ENCODE measurements at regions not wholly inside any gene's neighbourhood (a gene's known extent, or its start where the extent isn't known, plus 50 kb on each side); places are given as distances from the start of the nearest gene placed in this dataset.

- no peaks in the 10 kb centered on the region for H3K9me3 ChIP-seq (ENCODE audit: low read depth)
- Mint-ChIP-seq H3K36me3 (no peaks in the 10 kb centered on the region), H3K27ac (peak overlapping the region; percentile 46), H3K4me1 (peaks cover 15% of the 10 kb centered on the region), H3K9me3 (peaks cover 17% of the 10 kb centered on the region), H3K4me3 (no peak overlapping the region), H3K27me3 (ENCODE audit: insufficient read depth, low read depth) (peaks cover 8% of the 10 kb centered on the region)
- no peak overlapping the region for H2AFZ ChIP-seq (replicated peaks)
- H3K4me2 ChIP-seq, result no peak overlapping the region
- DNase-seq (ENCODE audit: low spot score), result no peak
- no peak overlapping the region for H3K27ac ChIP-seq
- no peaks in the 10 kb centered on the region for H4K20me1 ChIP-seq (ENCODE audit: low read depth)
- H3K36me3 ChIP-seq, result no peaks in the 10 kb centered on the region
- no peaks in the 10 kb centered on the region for H3K4me1 ChIP-seq
- no peak for TF ChIP-seq EZH2 (IDR thresholded peaks at IDR 0.05)
- no peak for TF ChIP-seq CTCF (IDR thresholded peaks at IDR 0.05)
- TF ChIP-seq EZH2phosphoT487 (IDR thresholded peaks at IDR 0.05), result no peak
- H3K27me3 ChIP-seq, result no peaks in the 10 kb centered on the region
- no peak overlapping the region for H3K9ac ChIP-seq
- H3F3A ChIP-seq (ENCODE audit: low read depth), result no peaks in the 10 kb centered on the region
- H3K4me3 ChIP-seq, result no peak overlapping the region
- no peaks in the 10 kb centered on the region for H3K79me2 ChIP-seq (ENCODE audit: low read depth)
These were observed 62.0 kb upstream of the TFRC start for GRCh38 chr3:196143708-196144382.

GRCh38 chr3:196142202-196142956, 60.5 kb upstream of the TFRC start:
- H3K27ac Mint-ChIP-seq, result peak overlapping the region; percentile 27
- H3K4me2 ChIP-seq, result no peak overlapping the region

GRCh38 chr3:196141866-196142201, 59.9 kb upstream of the TFRC start:
- no peak overlapping the region for H3K4me3 Mint-ChIP-seq
- TF ChIP-seq EZH2phosphoT487 (IDR thresholded peaks at IDR 0.05) (no peak), CTCF (IDR thresholded peaks at IDR 0.05) (no peak), EZH2 (IDR thresholded peaks at IDR 0.05) (no peak)
- H3K4me1 ChIP-seq, result no peaks in the 10 kb centered on the region
- H3K36me3 Mint-ChIP-seq, result no peaks in the 10 kb centered on the region
- DNase-seq (ENCODE audit: low spot score), result no peak
- no peaks in the 10 kb centered on the region for H4K20me1 ChIP-seq (ENCODE audit: low read depth)
- no peak overlapping the region for H3K4me2 ChIP-seq
- H3K27me3 Mint-ChIP-seq (ENCODE audit: insufficient read depth, low read depth), result peaks cover 4% of the 10 kb centered on the region
- H3K27ac ChIP-seq, result no peak overlapping the region
- no peaks in the 10 kb centered on the region for H3K9me3 ChIP-seq (ENCODE audit: low read depth)
- no peaks in the 10 kb centered on the region for H3K79me2 ChIP-seq (ENCODE audit: low read depth)
- H3K4me1 Mint-ChIP-seq, result peaks cover 15% of the 10 kb centered on the region
- H3K4me3 ChIP-seq, result no peak overlapping the region
- H3K9ac ChIP-seq, result no peak overlapping the region
- H3K36me3 ChIP-seq, result no peaks in the 10 kb centered on the region
- no peak overlapping the region for H3K27ac Mint-ChIP-seq
- no peaks in the 10 kb centered on the region for H3K27me3 ChIP-seq
- H2AFZ ChIP-seq (replicated peaks), result no peak overlapping the region
- no peaks in the 10 kb centered on the region for H3F3A ChIP-seq (ENCODE audit: low read depth)
- H3K9me3 Mint-ChIP-seq, result peaks cover 3% of the 10 kb centered on the region

More at GRCh38 chr3:196142202-196142956, 60.5 kb upstream of the TFRC start:
- Histone ChIP-seq H3K9me3 (ENCODE audit: low read depth) (no peaks in the 10 kb centered on the region), H3K36me3 (no peaks in the 10 kb centered on the region), H3K9ac (no peak overlapping the region), H3K4me1 (no peaks in the 10 kb centered on the region), H3K4me3 (no peak overlapping the region), H3K79me2 (ENCODE audit: low read depth) (no peaks in the 10 kb centered on the region), H3F3A (ENCODE audit: low read depth) (no peaks in the 10 kb centered on the region), H4K20me1 (ENCODE audit: low read depth) (no peaks in the 10 kb centered on the region), H3K27me3 (no peaks in the 10 kb centered on the region), H3K27ac (no peak overlapping the region), H2AFZ (replicated peaks) (peak overlapping the region; percentile 37)
- TF ChIP-seq EZH2phosphoT487 (IDR thresholded peaks at IDR 0.05) (no peak), EZH2 (IDR thresholded peaks at IDR 0.05) (no peak), CTCF (IDR thresholded peaks at IDR 0.05) (no peak)
- no peaks in the 10 kb centered on the region for H3K36me3 Mint-ChIP-seq
- no peak for DNase-seq (ENCODE audit: low spot score)
- peaks cover 4% of the 10 kb centered on the region for H3K27me3 Mint-ChIP-seq (ENCODE audit: insufficient read depth, low read depth)
- H3K9me3 Mint-ChIP-seq, result peaks cover 7% of the 10 kb centered on the region
- H3K4me3 Mint-ChIP-seq, result peak overlapping the region; percentile 44
- peaks cover 15% of the 10 kb centered on the region for H3K4me1 Mint-ChIP-seq
